ENCODE measurements at regions not wholly inside any gene's neighbourhood (a gene's known extent, or its start where the extent isn't known, plus 50 kb on each side); places are given as distances from the start of the nearest gene placed in this dataset.

GRCh38 chr4:12724510-12724909 lies 759.6 kb downstream of the RAB28 start:
- no peak overlapping the region for H2BK120ac ChIP-seq (replicated peaks; ENCODE audit: low read depth, low read length)
- no peak overlapping the region for H3K23ac ChIP-seq (ENCODE audit: insufficient read length)
- H2BK12ac ChIP-seq (ENCODE audit: low read depth, low read length), result no peak overlapping the region
- no peak overlapping the region for H2AK5ac ChIP-seq (ENCODE audit: low read depth, low read length)
- H2BK20ac ChIP-seq (ENCODE audit: low read length), result no peak overlapping the region
- no peak overlapping the region for H3K18ac ChIP-seq (ENCODE audit: extremely low read depth, low read length)
- H2BK5ac ChIP-seq (ENCODE audit: low read depth, low read length), result no peak overlapping the region
- H3K4me2 ChIP-seq (ENCODE audit: insufficient read depth in 1 of 2, low read depth in 2 of 2, low read length in 2 of 2), result no peak overlapping the region
- H3K4me3 ChIP-seq (ENCODE audit: extremely low read depth in 1 of 4, insufficient read depth in 2 of 4, low read depth in 3 of 4, low read length in 4 of 4), result no peak overlapping the region
- H3K9ac ChIP-seq (replicated peaks in 1 of 4; ENCODE audit: extremely low read depth in 1 of 4, low read depth in 3 of 4, low read length in 3 of 4), result no peak overlapping the region
- H4K20me1 ChIP-seq (replicated peaks in 1 of 2; ENCODE audit: control insufficient read depth in 1 of 2, insufficient read depth in 2 of 2, low read length in 2 of 2), result no peaks in the 10 kb centered on the region
- H3K36me3 ChIP-seq (ENCODE audit: control insufficient read depth in 2 of 4, insufficient read depth in 4 of 4, low read length in 3 of 4), result no peaks in the 10 kb centered on the region
- peak; percentile 43 for TF ChIP-seq RAD21 (IDR thresholded peaks at IDR 0.05 in 1 of 2, conservative IDR thresholded peaks at IDR 0.05 in 1 of 2; ENCODE audit: low read depth in 2 of 2, low read length in 2 of 2)
- peak in 2 of 3 experiments; percentile 34 to 62; a peak in 2 of 4 replicates for TF ChIP-seq CTCF (IDR thresholded peaks at IDR 0.05; ENCODE audit: control extremely low read depth in 1 of 3, insufficient read depth in 1 of 3, low read depth in 1 of 3, low read length in 3 of 3)
- no peak for TF ChIP-seq CREB1 (IDR thresholded peaks at IDR 0.05)
- H3K79me1 ChIP-seq (ENCODE audit: low read depth, low read length), result no peaks in the 10 kb centered on the region
- FAIRE-seq, result peak; percentile 32
- H3K79me2 ChIP-seq (ENCODE audit: control insufficient read depth in 1 of 2, insufficient read depth in 2 of 2, low read length in 2 of 2), result no peaks in the 10 kb centered on the region
- ChIA-PET CTCF (ENCODE audit: partially characterized antibody) (interaction anchor here (0.9 to 3.4 kb wide), 7 partner anchors 20 to 1103 kb away, joined by 3 to 9 read pairs (median 5); no protein-coding TSS in a partner anchor), POLR2A (ENCODE audit: partially characterized antibody) (no interaction called here)
- no peak for DNase-seq (ENCODE audit: low read depth in 1 of 2, low spot score in 2 of 2)
- H3K14ac ChIP-seq (ENCODE audit: insufficient read length), result no peak overlapping the region
- no peaks in the 10 kb centered on the region for H3K23me2 ChIP-seq (ENCODE audit: low read depth, low read length)
- H3K56ac ChIP-seq (replicated peaks; ENCODE audit: insufficient read length, low read depth, low read length), result no peak overlapping the region
- no peak overlapping the region for H3K27ac ChIP-seq (ENCODE audit: low read depth, low read length)
- no peak overlapping the region for H4K8ac ChIP-seq (ENCODE audit: extremely low read depth, insufficient read depth, low read length)
- H3K4ac ChIP-seq (replicated peaks; ENCODE audit: insufficient read length, low read depth, low read length), result no peak overlapping the region
- H2AFZ ChIP-seq (ENCODE audit: low read length), result 0 out of 2 replicates have a peak overlapping the region, but pooled peaks have one; percentile 49
- no peaks in the 10 kb centered on the region for H3K9me3 ChIP-seq (ENCODE audit: insufficient read depth in 2 of 2, low read depth in 1 of 2, low read length in 1 of 2)
- H3K4me1 ChIP-seq (replicated peaks in 1 of 4; ENCODE audit: control insufficient read depth in 3 of 4, insufficient read depth in 4 of 4, low read length in 3 of 4), result no peaks in the 10 kb centered on the region; a peak in 1 of 7 replicates
- H4K5ac ChIP-seq (ENCODE audit: insufficient read length, low read depth, low read length), result no peak overlapping the region
- H4K91ac ChIP-seq (replicated peaks; ENCODE audit: insufficient read length, low read length), result no peak overlapping the region
- WGBS, 2 experiments (ENCODE audit: extremely low coverage in 1 of 2, insufficient coverage in 1 of 2, insufficient read length in 1 of 2, insufficient replicate concordance in 2 of 2, low coverage in 1 of 2, low lambda C conversion rate in 2 of 2, missing lambda C conversion rate in 1 of 2), result 60% methylated on average over 5 of the region's 5 CpGs; no CpG with 5 or more reads in 1 of the 2 experiments
- H2BK15ac ChIP-seq (ENCODE audit: low read length), result no peak overlapping the region
- H3K27me3 ChIP-seq (replicated peaks in 1 of 4; ENCODE audit: control insufficient read depth in 3 of 4, extremely low read depth in 1 of 4, insufficient read depth in 3 of 4, low read length in 3 of 4), result no peaks in the 10 kb centered on the region
